IMR-90 (cell line): ENCODE measurements at regions not wholly inside any gene's neighbourhood (a gene's known extent, or its start where the extent isn't known, plus 50 kb on each side); places are given as distances from the start of the nearest gene placed in this dataset.

Experiments used
- ATAC-seq: fragments of 200-7000 bp; cut with Tn5 transposase; 2 replicates; pipeline ENCODE4 v1.9.1; 2020; ENCODE audit warnings: low read depth, mild to moderate bottlenecking, moderate library complexity
- BruUV-seq: library from RNA; stranded (reverse); fragments of 400-500 nt; replicated peaks from 2 replicates; lab custom pipeline; 2021; lab: Mats Ljungman, UMichigan
- CTCF ChIA-PET: fragments of 300-600 bp; formaldehyde crosslinking; extraction: SDS; loops from one replicate; lab custom pipeline; 2021; ENCODE audit warnings: antibody characterized with exemption; lab: Yijun Ruan, JAX
- POLR2A ChIA-PET: fragments of 300-600 bp; sonication (Branson Sonifier 250); formaldehyde crosslinking; loops from one replicate; lab custom pipeline; 2022; ENCODE audit warnings: antibody characterized with exemption; ENCODE audit not compliant: unreplicated experiment; lab: Charles Lee
- DNase-seq: peaks from one replicate; pipeline ENCODE4 v3.0.0; 2013
- H2AFZ ChIP-seq: replicated peaks from 2 replicates; pipeline ENCODE3; 2013; ENCODE audit warnings: low read length, mild to moderate bottlenecking; ENCODE audit not compliant: poor library complexity
- H2AK5ac ChIP-seq: 2 replicates; pipeline ENCODE4 v1.6.1; 2013; ENCODE audit warnings: low read depth, low read length, inconsistent platforms
- H2AK9ac ChIP-seq: replicated peaks from 2 replicates; pipeline ENCODE3; 2013; ENCODE audit warnings: mild to moderate bottlenecking, low read depth, low read length, moderate library complexity; ENCODE audit not compliant: poor library complexity
- H2BK120ac ChIP-seq: 2 replicates; pipeline ENCODE4 v1.6.1; 2013; ENCODE audit warnings: low read depth, low read length, inconsistent platforms
- H2BK15ac ChIP-seq: 3 replicates; pipeline ENCODE4 v1.6.1; 2013; ENCODE audit warnings: low read depth, low read length, inconsistent platforms
- H2BK20ac ChIP-seq: 2 replicates; pipeline ENCODE4 v1.6.1; 2013; ENCODE audit warnings: low read depth, mild to moderate bottlenecking, inconsistent platforms, low read length, moderate library complexity
- H2BK5ac ChIP-seq: 2 replicates; pipeline ENCODE4 v1.6.1; 2013; ENCODE audit warnings: mild to moderate bottlenecking, low read depth, low read length, inconsistent platforms; ENCODE audit not compliant: poor library complexity, severe bottlenecking
- H3K14ac ChIP-seq: replicated peaks from 2 replicates; pipeline ENCODE4 v1.6.1; 2013; ENCODE audit warnings: low read depth, low read length, inconsistent platforms
- H3K18ac ChIP-seq: 2 replicates; pipeline ENCODE4 v1.6.1; 2013; ENCODE audit warnings: low read depth, low read length, control low read depth
- H3K23ac ChIP-seq: 2 replicates; pipeline ENCODE4 v1.6.1; 2013; ENCODE audit warnings: low read depth, low read length, inconsistent platforms
- H3K27ac ChIP-seq: 2 replicates; pipeline ENCODE4 v1.5.1; 2013; ENCODE audit warnings: mild to moderate bottlenecking, control low read depth, low read length; ENCODE audit not compliant: insufficient read depth
- H3K27me3 ChIP-seq: 2 replicates; pipeline ENCODE4 v1.6.1; 2013; ENCODE audit warnings: low read length; ENCODE audit not compliant: control insufficient read depth, insufficient read depth
- H3K36me3 ChIP-seq: 2 replicates; pipeline ENCODE4 v1.6.1; 2013; ENCODE audit warnings: low read length, mixed read lengths; ENCODE audit not compliant: control insufficient read depth, insufficient read depth
- H3K4ac ChIP-seq: 2 replicates; pipeline ENCODE4 v1.6.1; 2013; ENCODE audit warnings: low read depth, low read length, inconsistent platforms
- H3K4me1 ChIP-seq: 2 replicates; pipeline ENCODE4 v1.6.1; 2013; ENCODE audit warnings: low read length, mixed read lengths; ENCODE audit not compliant: control insufficient read depth, insufficient read depth
- H3K4me2 ChIP-seq: 2 replicates; pipeline ENCODE4 v1.6.1; 2013; ENCODE audit warnings: low read depth, mild to moderate bottlenecking, control low read depth, low read length, moderate library complexity
- H3K4me3 ChIP-seq: 2 replicates; pipeline ENCODE4 v1.5.1; 2013; ENCODE audit warnings: low read depth, mild to moderate bottlenecking, control low read depth, low read length, moderate library complexity; ENCODE audit not compliant: insufficient read depth
- H3K56ac ChIP-seq: 2 replicates; pipeline ENCODE4 v1.6.1; 2013; ENCODE audit warnings: low read length, inconsistent platforms; ENCODE audit not compliant: insufficient read depth; ENCODE audit errors: extremely low read depth
- H3K79me1 ChIP-seq, 2 experiments: 2 replicates each; pipeline ENCODE4 v1.6.1; 2013; ENCODE audit warnings: low read length in 2 of 2, inconsistent platforms in 1 of 2, low read depth in 1 of 2
- H3K9ac ChIP-seq: 2 replicates; pipeline ENCODE4 v1.6.1; 2013; ENCODE audit warnings: low read depth, low read length, control low read depth
- H3K9me1 ChIP-seq: 2 replicates; pipeline ENCODE4 v1.6.1; 2013; ENCODE audit warnings: low read length, inconsistent platforms; ENCODE audit not compliant: insufficient read depth
- H3K9me3 ChIP-seq: 2 replicates; pipeline ENCODE4 v1.6.1; 2013; ENCODE audit warnings: low read length; ENCODE audit not compliant: control insufficient read depth, insufficient read depth
- H4K20me1 ChIP-seq: 2 replicates; pipeline ENCODE4 v1.6.1; 2013; ENCODE audit warnings: low read length, inconsistent platforms; ENCODE audit not compliant: insufficient read depth
- H4K5ac ChIP-seq: 2 replicates; pipeline ENCODE4 v1.6.1; 2013; ENCODE audit warnings: mild to moderate bottlenecking, low read depth, low read length, control low read depth
- H4K8ac ChIP-seq, 2 experiments: 2 replicates each; pipeline ENCODE4 v1.6.1; 2013; ENCODE audit warnings: low read depth in 2 of 2, low read length in 2 of 2, control low read depth in 1 of 2, inconsistent platforms in 1 of 2
- H4K91ac ChIP-seq: 2 replicates; pipeline ENCODE4 v1.6.1; 2013; ENCODE audit warnings: low read depth, low read length, inconsistent platforms; ENCODE audit not compliant: insufficient read depth
- BHLHE40 ChIP-seq: fragments of 150-350 bp; IDR thresholded peaks from 2 replicates; pipeline ENCODE4 v1.6.1; 2016; ENCODE audit warnings: mild to moderate bottlenecking, low read depth, low read length
- CEBPB ChIP-seq: IDR thresholded peaks from 2 replicates; pipeline ENCODE4 v1.6.1; 2012; ENCODE audit warnings: low read depth, low read length, improper control_type of control experiment
- CHD1 ChIP-seq: IDR thresholded peaks from 2 replicates; pipeline ENCODE4 v1.6.1; 2012; ENCODE audit warnings: low read depth, low read length, improper control_type of control experiment
- CTCF ChIP-seq: conservative IDR thresholded peaks from 2 replicates; pipeline ENCODE4 v1.5.1; 2012; ENCODE audit warnings: mild to moderate bottlenecking, low read depth, low read length, improper control_type of control experiment
- FOS ChIP-seq: fragments of 150-350 bp; IDR thresholded peaks from 2 replicates; pipeline ENCODE4 v1.6.1; 2016; ENCODE audit warnings: low read depth, low read length
- MAFK ChIP-seq: IDR thresholded peaks from 2 replicates; pipeline ENCODE4 v1.6.1; 2012; ENCODE audit warnings: low read depth, low read length, improper control_type of control experiment
- MAZ ChIP-seq: IDR thresholded peaks from 2 replicates; pipeline ENCODE4 v1.6.1; 2012; ENCODE audit warnings: low read depth, mild to moderate bottlenecking, low read length, improper control_type of control experiment, moderate library complexity, borderline replicate concordance
- MXI1 ChIP-seq: IDR thresholded peaks from 2 replicates; pipeline ENCODE4 v1.6.1; 2012; ENCODE audit warnings: low read depth, mild to moderate bottlenecking, low read length, moderate library complexity, borderline replicate concordance
- NFE2L2 ChIP-seq: fragments of 150-350 bp; IDR thresholded peaks from 2 replicates; pipeline ENCODE4 v1.6.1; 2016; ENCODE audit warnings: low read depth, mild to moderate bottlenecking, low read length
- POLR2A ChIP-seq: IDR thresholded peaks from 2 replicates; pipeline ENCODE4 v1.6.1; 2012; ENCODE audit warnings: mild to moderate bottlenecking, low read depth, low read length
- RAD21 ChIP-seq: IDR thresholded peaks from 2 replicates; pipeline ENCODE4 v1.6.1; 2012; ENCODE audit warnings: low read length, improper control_type of control experiment
- RCOR1 ChIP-seq: IDR thresholded peaks from 2 replicates; pipeline ENCODE4 v1.6.1; 2012; ENCODE audit warnings: mild to moderate bottlenecking, low read length, improper control_type of control experiment; ENCODE audit not compliant: insufficient replicate concordance
- RFX5 ChIP-seq: IDR thresholded peaks from 2 replicates; pipeline ENCODE4 v1.8.0; 2012; ENCODE audit warnings: low read depth, mild to moderate bottlenecking, low read length, moderate library complexity
- SMC3 ChIP-seq: fragments of 150-350 bp; IDR thresholded peaks from 2 replicates; pipeline ENCODE4 v1.6.1; 2016; ENCODE audit warnings: low read depth, mild to moderate bottlenecking, antibody characterized with exemption, low read length, moderate library complexity
- USF2 ChIP-seq: fragments of 150-350 bp; IDR thresholded peaks from 2 replicates; pipeline ENCODE4 v1.6.1; 2017; ENCODE audit warnings: mild to moderate bottlenecking, antibody characterized with exemption, low read length, low read depth
- WGBS, 2 experiments: methylation state at CpG; one replicate each; pipeline versions ENCODE4 v1.1.5 to v1.1.7; 2013; ENCODE audit warnings: missing lambda C conversion rate in 2 of 2; ENCODE audit not compliant: insufficient read length in 1 of 2; ENCODE audit errors: extremely low coverage in 2 of 2; 5-methylcytosine and 5-hydroxymethylcytosine counted together
- dilution Hi-C: fragments of 300-500 bp; cut with HindIII; formaldehyde crosslinking; loops from one replicate; pipeline ENCODE4 v1.14.3; 2018; ENCODE audit warnings: low sequenced_read_pairs; ENCODE audit not compliant: unreplicated experiment
- in situ Hi-C: fragments of 300-500 bp; cut with MboI; formaldehyde crosslinking; loops from 3 replicates; pipeline ENCODE4 v1.14.3; 2019; ENCODE audit warnings: low sequenced_read_pairs, inconsistent platforms, mixed read lengths
- intact Hi-C: fragments of 100-400 bp; cut with micrococcal nuclease; formaldehyde crosslinking; loops from 2 replicates; pipeline ENCODE4 v1.10.0; 2022
- TF ChIP-seq, protein P1 (sequence below): fragments of 150-350 bp; IDR thresholded peaks from 2 replicates; pipeline ENCODE4 v1.6.1; 2016; ENCODE audit warnings: low read depth, mild to moderate bottlenecking, low read length, moderate library complexity, borderline replicate concordance

GRCh38 chrX:69228732-69229131, 63.5 kb upstream of the PJA1 start:
- Histone ChIP-seq H3K9me3 (no peaks in the 10 kb centered on the region), H3K56ac (no peak overlapping the region), H3K27ac (no peak overlapping the region), H3K4ac (no peak overlapping the region), H2AK9ac (no peak overlapping the region), H2BK20ac (no peak overlapping the region), H3K23ac (no peak overlapping the region), H3K14ac (no peak overlapping the region), H3K36me3 (no peaks in the 10 kb centered on the region), H3K4me1 (no peaks in the 10 kb centered on the region; the same call in 1 of the 2 replicates), H4K91ac (no peak overlapping the region), H3K79me1 (no peaks in the 10 kb centered on the region), H2BK120ac (no peak overlapping the region), H2BK5ac (no peak overlapping the region), H4K5ac (no peak overlapping the region), H3K27me3 (peaks cover 16% of the 10 kb centered on the region), H2AK5ac (no peak overlapping the region), H3K4me3 (no peak overlapping the region), H3K9ac (no peak overlapping the region), H2BK15ac (no peak overlapping the region), H3K18ac (no peak overlapping the region), H4K8ac (no peak overlapping the region), H3K9me1 (no peaks in the 10 kb centered on the region), H3K4me2 (no peak overlapping the region), H2AFZ (no peak overlapping the region), H4K20me1 (no peaks in the 10 kb centered on the region)
- 67% methylated on average over 2 of the region's 4 CpGs; no CpG with 5 or more reads in 1 of the 2 experiments for WGBS, 2 experiments
- dilution Hi-C loops, result no loop called here
- ATAC-seq, result no peak
- intact Hi-C loops, result loop anchor here (10.0 kb wide), 3 partner anchors 94 to 234 kb away; no protein-coding TSS in a partner anchor
- no peak for TF ChIP-seq MAFK
- no peak for TF ChIP-seq BHLHE40
- TF ChIP-seq MXI1, result no peak
- no peak for TF ChIP-seq SMC3
- no peak for TF ChIP-seq RCOR1
- TF ChIP-seq NFE2L2, result no peak
- no peak for TF ChIP-seq POLR2A
- TF ChIP-seq, protein P1, sequence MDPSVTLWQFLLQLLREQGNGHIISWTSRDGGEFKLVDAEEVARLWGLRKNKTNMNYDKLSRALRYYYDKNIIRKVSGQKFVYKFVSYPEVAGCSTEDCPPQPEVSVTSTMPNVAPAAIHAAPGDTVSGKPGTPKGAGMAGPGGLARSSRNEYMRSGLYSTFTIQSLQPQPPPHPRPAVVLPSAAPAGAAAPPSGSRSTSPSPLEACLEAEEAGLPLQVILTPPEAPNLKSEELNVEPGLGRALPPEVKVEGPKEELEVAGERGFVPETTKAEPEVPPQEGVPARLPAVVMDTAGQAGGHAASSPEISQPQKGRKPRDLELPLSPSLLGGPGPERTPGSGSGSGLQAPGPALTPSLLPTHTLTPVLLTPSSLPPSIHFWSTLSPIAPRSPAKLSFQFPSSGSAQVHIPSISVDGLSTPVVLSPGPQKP, result no peak
- no peak for TF ChIP-seq CTCF
- TF ChIP-seq MAZ, result no peak
- no peak for TF ChIP-seq RFX5
- no peak for TF ChIP-seq USF2
- no peak for TF ChIP-seq FOS
- no peak for TF ChIP-seq CEBPB
- no peak for TF ChIP-seq CHD1
- no peak for TF ChIP-seq RAD21
- ChIA-PET POLR2A (no interaction called here), CTCF (interaction anchor here (1.1 kb wide), 1 partner anchor 401 kb away, joined by 5 read pairs; no protein-coding TSS in a partner anchor)
- in situ Hi-C loops, result no loop called here
- no peak for DNase-seq
- no TSS peak for BruUV-seq
